ENCODE measurements at regions not wholly inside any gene's neighbourhood (a gene's known extent, or its start where the extent isn't known, plus 50 kb on each side); places are given as distances from the start of the nearest gene placed in this dataset.

- no peak overlapping the region for H3K4me3 ChIP-seq (ENCODE audit: low read depth, low read length)
- no peak for TF ChIP-seq CTCF (conservative IDR thresholded peaks at IDR 0.05; ENCODE audit: low read depth, low read length)
- DNase-seq (ENCODE audit: low read depth) = no peak
Measured at GRCh38 chr10:35711615-35712411, 69.7 kb upstream of the FZD8 start.

GRCh38 chr10:35707642-35708425 is 65.7 kb upstream of the FZD8 start:
- TF ChIP-seq CTCF (conservative IDR thresholded peaks at IDR 0.05; ENCODE audit: low read depth, low read length) = no peak
- H3K4me3 ChIP-seq (ENCODE audit: low read depth, low read length) = no peak overlapping the region
- DNase-seq (ENCODE audit: low read depth) = peak; percentile 85

GRCh38 chr10:35706959-35707358 is 64.9 kb upstream of the FZD8 start:
- DNase-seq (ENCODE audit: low read depth) = no peak
- TF ChIP-seq CTCF (conservative IDR thresholded peaks at IDR 0.05; ENCODE audit: low read depth, low read length) = no peak
- no peak overlapping the region for H3K4me3 ChIP-seq (ENCODE audit: low read depth, low read length)

GRCh38 chr10:35705671-35706070 is 63.6 kb upstream of the FZD8 start:
- no peak overlapping the region for H3K4me3 ChIP-seq (ENCODE audit: low read depth, low read length)
- peak; percentile 68 for DNase-seq (ENCODE audit: low read depth)
- TF ChIP-seq CTCF (conservative IDR thresholded peaks at IDR 0.05; ENCODE audit: low read depth, low read length) = no peak

GRCh38 chr10:35705051-35705450 is 63.0 kb upstream of the FZD8 start:
- TF ChIP-seq CTCF (conservative IDR thresholded peaks at IDR 0.05; ENCODE audit: low read depth, low read length) = no peak
- no peak for DNase-seq (ENCODE audit: low read depth)
- no peak overlapping the region for H3K4me3 ChIP-seq (ENCODE audit: low read depth, low read length)

- no peak overlapping the region for H3K4me3 ChIP-seq (ENCODE audit: low read depth, low read length)
- TF ChIP-seq CTCF (conservative IDR thresholded peaks at IDR 0.05; ENCODE audit: low read depth, low read length) = no peak
- DNase-seq (ENCODE audit: low read depth) = no peak
Measured at GRCh38 chr10:35704401-35704800, 62.3 kb upstream of the FZD8 start.
